Ascending aorta (tissue), 2 donors: ENCODE measurements at regions not wholly inside any gene's neighbourhood (a gene's known extent, or its start where the extent isn't known, plus 50 kb on each side); places are given as distances from the start of the nearest gene placed in this dataset.

Source experiments
- DNase-seq, 2 donors: peaks; one replicate each; pipeline ENCODE4 v3.0.0-alpha.2; 2019; ENCODE audit warnings: low spot score in 2 of 2
- H3K27ac ChIP-seq, 2 donors: fragments of 200-600 bp; sonication (generic); one replicate each; pipeline ENCODE4 v1.5.1; 2016 to 2017; ENCODE audit warnings: mild to moderate bottlenecking in 1 of 2
- H3K27me3 ChIP-seq: fragments of 200-600 bp; sonication (generic); one replicate; pipeline ENCODE4 v1.5.1; 2017
- H3K36me3 ChIP-seq, 2 donors: fragments of 200-600 bp; sonication (generic); one replicate each; pipeline ENCODE4 v1.5.1; 2016
- H3K4me1 ChIP-seq, 2 donors: fragments of 200-600 bp; sonication (generic); one replicate each; pipeline ENCODE4 v1.5.1; 2016 to 2017; ENCODE audit warnings: mild to moderate bottlenecking in 1 of 2
- H3K4me3 ChIP-seq, 2 donors: fragments of 200-600 bp; sonication (generic); one replicate each; pipeline ENCODE4 v1.5.1; 2016 to 2017; ENCODE audit warnings: mild to moderate bottlenecking in 1 of 2
- H3K9me3 ChIP-seq, 2 donors: fragments of 200-600 bp; sonication (generic); one replicate each; pipeline ENCODE4 v1.5.1; 2016
- intact Hi-C: fragments of 100-400 bp; cut with DNase I; formaldehyde crosslinking; loops from one replicate; pipeline ENCODE4 v1.15.1; 2023
- TF ChIP-seq, protein P1 (sequence below), 3 experiments: fragments of 200-600 bp in 2 of 3; fragments of 450-650 bp in 1 of 3; sonication (generic) in 2 of 3; IDR thresholded peaks; one replicate each; pipeline ENCODE4 v1.5.1; 2016 to 2019; ENCODE audit warnings: antibody characterized with exemption in 3 of 3, mild to moderate bottlenecking in 1 of 3, moderate library complexity in 1 of 3

DNA sequence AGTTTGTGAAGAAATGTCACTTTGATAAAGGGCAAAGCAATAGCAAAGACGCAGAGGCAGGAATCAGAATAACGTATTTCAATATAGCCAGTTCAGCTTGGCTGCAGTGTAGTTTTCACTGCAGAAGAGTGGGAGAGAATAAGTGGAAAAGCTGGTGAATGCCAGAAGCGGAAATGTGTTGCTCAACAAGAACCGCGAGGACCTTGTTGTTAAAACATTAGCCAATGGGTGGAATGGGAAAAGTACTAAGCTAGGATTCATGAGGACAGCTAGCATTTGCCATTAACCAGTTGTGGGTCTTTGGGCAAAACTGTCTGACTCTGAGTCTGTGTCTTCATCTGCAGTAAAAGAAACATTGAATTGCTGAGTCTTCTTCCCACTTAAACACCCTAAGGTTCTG, 292.9 kb upstream of the GRIP1 start:
- Histone ChIP-seq H3K27me3 (no peaks in the 10 kb centered on the region), H3K27ac (no peak overlapping the region), H3K4me3 (no peak overlapping the region), H3K9me3 (no peaks in the 10 kb centered on the region), H3K36me3 (no peaks in the 10 kb centered on the region), H3K4me1 (no peaks in the 10 kb centered on the region)
- intact Hi-C loops: no loop called here
- DNase-seq: no peak
- TF ChIP-seq, protein P1, sequence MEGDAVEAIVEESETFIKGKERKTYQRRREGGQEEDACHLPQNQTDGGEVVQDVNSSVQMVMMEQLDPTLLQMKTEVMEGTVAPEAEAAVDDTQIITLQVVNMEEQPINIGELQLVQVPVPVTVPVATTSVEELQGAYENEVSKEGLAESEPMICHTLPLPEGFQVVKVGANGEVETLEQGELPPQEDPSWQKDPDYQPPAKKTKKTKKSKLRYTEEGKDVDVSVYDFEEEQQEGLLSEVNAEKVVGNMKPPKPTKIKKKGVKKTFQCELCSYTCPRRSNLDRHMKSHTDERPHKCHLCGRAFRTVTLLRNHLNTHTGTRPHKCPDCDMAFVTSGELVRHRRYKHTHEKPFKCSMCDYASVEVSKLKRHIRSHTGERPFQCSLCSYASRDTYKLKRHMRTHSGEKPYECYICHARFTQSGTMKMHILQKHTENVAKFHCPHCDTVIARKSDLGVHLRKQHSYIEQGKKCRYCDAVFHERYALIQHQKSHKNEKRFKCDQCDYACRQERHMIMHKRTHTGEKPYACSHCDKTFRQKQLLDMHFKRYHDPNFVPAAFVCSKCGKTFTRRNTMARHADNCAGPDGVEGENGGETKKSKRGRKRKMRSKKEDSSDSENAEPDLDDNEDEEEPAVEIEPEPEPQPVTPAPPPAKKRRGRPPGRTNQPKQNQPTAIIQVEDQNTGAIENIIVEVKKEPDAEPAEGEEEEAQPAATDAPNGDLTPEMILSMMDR (IDR thresholded peaks at IDR 0.05): no peak

DNA sequence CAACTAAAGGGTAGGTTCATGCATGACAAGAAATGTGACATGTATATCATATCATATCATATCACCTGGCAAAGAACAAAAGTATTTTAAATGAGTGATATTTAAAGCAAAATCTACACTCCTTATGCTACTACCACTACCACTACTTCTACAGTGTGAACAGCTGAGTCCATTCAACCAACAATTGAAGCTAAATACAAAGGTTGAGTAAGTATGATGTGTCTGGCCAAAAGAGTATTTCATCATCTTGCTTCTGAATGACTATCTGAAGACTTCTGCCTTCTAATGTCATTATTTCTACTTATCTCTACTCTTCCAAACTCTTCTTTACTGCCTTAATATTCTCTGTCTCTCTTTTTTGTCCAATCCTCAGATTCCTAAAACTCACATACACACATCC, 292.6 kb upstream of the CAND1 start:
- no peak for DNase-seq
- Histone ChIP-seq H3K27ac (no peak overlapping the region), H3K9me3 (no peaks in the 10 kb centered on the region), H3K4me1 (no peaks in the 10 kb centered on the region), H3K27me3 (no peaks in the 10 kb centered on the region), H3K4me3 (no peak overlapping the region), H3K36me3 (no peaks in the 10 kb centered on the region)
- TF ChIP-seq, protein P1 (IDR thresholded peaks at IDR 0.05): no peak
- intact Hi-C loops: no loop called here

DNA sequence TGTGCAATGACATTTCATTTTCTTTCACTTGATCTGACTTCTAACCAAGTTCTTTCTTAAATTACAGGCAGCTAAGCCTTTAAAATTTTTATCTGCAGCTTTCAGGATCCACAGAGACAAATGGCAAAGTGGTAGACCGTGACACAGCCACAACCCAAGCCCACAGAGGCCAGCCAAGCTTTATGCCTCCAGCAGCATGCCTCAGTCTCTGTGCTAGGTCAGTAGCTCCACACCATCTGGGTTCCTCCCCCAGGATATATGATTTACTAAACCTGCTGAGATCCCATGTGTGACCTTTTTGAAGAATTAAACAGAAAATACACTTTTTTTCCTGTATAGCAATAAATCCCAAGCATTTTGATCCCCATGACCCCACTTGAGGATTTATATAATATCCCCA, 290.4 kb upstream of the CAND1 start:
- Histone ChIP-seq H3K27ac (no peak overlapping the region), H3K9me3 (no peaks in the 10 kb centered on the region), H3K4me1 (no peaks in the 10 kb centered on the region), H3K4me3 (no peak overlapping the region), H3K36me3 (no peaks in the 10 kb centered on the region), H3K27me3 (no peaks in the 10 kb centered on the region)
- intact Hi-C loops: no loop called here
- TF ChIP-seq, protein P1 (IDR thresholded peaks at IDR 0.05): no peak
- no peak for DNase-seq

DNA sequence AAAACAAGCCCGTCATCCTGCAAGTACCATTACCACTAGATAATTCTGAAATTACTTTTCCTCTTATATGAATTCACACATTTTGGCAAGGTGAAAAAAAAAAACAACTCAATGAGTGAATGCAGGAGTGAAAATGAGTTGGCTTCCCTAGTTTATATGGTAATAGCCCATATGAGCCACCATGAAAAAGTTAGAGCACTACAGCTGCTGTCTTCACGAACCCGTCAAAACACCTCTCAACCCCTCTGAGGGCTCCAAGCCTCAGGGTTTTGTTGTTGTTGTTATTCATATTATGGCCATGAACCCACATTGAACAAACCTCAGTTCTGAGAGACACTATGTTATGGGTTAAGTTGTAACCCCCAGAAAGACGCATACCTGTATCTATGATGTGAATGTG, 289.9 kb upstream of the CAND1 start:
- Histone ChIP-seq H3K36me3 (no peaks in the 10 kb centered on the region), H3K4me3 (no peak overlapping the region), H3K27me3 (no peaks in the 10 kb centered on the region), H3K4me1 (no peaks in the 10 kb centered on the region), H3K9me3 (no peaks in the 10 kb centered on the region), H3K27ac (no peak overlapping the region)
- intact Hi-C loops: no loop called here
- DNase-seq: no peak
- TF ChIP-seq, protein P1 (IDR thresholded peaks at IDR 0.05): no peak

DNA sequence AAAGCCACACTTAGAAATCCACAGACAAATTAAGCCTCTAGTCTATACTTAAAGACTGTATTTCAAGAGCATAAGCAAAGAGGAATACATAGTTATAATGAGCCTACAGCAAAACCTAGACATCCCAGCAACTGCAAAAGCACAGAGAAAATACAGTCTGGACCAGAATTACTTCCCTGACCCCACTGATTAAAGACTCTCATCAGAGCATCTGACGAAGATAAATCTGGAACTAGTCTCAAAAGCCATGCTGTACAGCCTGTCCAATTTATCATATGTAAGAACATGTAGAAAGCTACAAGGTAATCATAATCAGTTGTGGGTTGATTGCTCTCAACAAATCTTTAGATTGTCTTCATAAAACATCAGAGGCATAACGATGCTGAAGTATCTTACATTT, 285.1 kb upstream of the CAND1 start:
- H3K4me3 ChIP-seq: no peak overlapping the region
- TF ChIP-seq, protein P1 (IDR thresholded peaks at IDR 0.05): no peak
- H3K27ac ChIP-seq: no peak overlapping the region
- H3K4me1 ChIP-seq: no peaks in the 10 kb centered on the region
- H3K36me3 ChIP-seq: no peaks in the 10 kb centered on the region
- no peaks in the 10 kb centered on the region for H3K27me3 ChIP-seq
- H3K9me3 ChIP-seq: no peaks in the 10 kb centered on the region
- DNase-seq: no peak
- intact Hi-C loops: no loop called here

DNA sequence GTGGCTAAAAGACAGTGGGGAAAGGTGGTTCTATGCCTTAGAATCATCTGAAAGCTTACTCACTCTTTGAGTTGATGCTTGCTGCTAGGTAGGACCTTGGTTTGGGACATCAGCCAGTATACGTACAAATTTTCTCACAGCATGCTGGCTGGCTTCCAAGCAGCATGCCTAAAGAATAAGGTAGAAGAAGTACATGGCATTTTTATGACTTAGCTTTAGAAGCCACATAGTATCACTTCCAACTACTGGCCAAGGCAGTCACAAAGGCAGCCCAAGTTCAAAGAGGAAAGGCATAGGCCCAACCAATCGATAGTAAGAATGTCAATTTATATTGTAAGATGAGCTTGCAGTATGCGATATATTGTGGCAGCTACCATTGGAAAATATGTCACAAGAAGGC, 284.2 kb upstream of the CAND1 start:
- H3K4me1 ChIP-seq: no peaks in the 10 kb centered on the region
- intact Hi-C loops: no loop called here

More for the DNA sequence above, 284.2 kb upstream of the CAND1 start:
- Histone ChIP-seq H3K9me3 (no peaks in the 10 kb centered on the region), H3K4me3 (no peak overlapping the region), H3K27me3 (no peaks in the 10 kb centered on the region), H3K27ac (no peak overlapping the region), H3K36me3 (no peaks in the 10 kb centered on the region)
- TF ChIP-seq, protein P1 (IDR thresholded peaks at IDR 0.05): no peak
- no peak for DNase-seq
